GM18951 (cell line): ENCODE measurements at regions not wholly inside any gene's neighbourhood (a gene's known extent, or its start where the extent isn't known, plus 50 kb on each side); places are given as distances from the start of the nearest gene placed in this dataset.

ENCODE experiments used
- POLR2A ChIP-seq: IDR thresholded peaks from 4 replicates; pipeline ENCODE4 v1.6.1; 2011; ENCODE audit warnings: mild to moderate bottlenecking; ENCODE audit not compliant: insufficient read length, insufficient read depth; ENCODE audit errors: extremely low read depth
- in situ Hi-C: fragments of 300-500 bp; cut with MboI; formaldehyde crosslinking; loops from one replicate; pipeline ENCODE4 v1.12.0; 2022; ENCODE audit warnings: low sequenced_read_pairs, mixed read lengths, inconsistent platforms; ENCODE audit not compliant: unreplicated experiment

DNA sequence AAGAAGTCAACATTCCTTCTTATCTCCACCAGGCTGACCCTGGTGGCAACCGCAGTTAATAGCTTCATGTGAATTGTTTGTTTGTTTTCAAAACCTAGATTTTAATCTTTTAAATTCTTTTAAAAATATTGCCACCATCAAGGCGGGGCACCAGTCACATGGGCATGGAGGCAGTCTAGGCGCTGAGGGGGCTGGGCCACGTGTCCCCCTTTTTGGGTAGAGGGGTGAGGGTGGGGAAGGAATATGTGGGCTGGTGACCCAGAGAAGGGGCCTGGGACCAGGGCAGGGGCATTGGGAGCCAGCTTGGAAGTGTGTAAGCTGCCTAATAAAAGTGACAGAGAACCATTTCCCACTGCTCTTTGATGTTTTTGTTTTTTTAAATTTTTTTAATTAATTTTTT is 147.3 kb downstream of the GADD45G start:
- no peak for TF ChIP-seq POLR2A
- in situ Hi-C loops = no loop called here

DNA sequence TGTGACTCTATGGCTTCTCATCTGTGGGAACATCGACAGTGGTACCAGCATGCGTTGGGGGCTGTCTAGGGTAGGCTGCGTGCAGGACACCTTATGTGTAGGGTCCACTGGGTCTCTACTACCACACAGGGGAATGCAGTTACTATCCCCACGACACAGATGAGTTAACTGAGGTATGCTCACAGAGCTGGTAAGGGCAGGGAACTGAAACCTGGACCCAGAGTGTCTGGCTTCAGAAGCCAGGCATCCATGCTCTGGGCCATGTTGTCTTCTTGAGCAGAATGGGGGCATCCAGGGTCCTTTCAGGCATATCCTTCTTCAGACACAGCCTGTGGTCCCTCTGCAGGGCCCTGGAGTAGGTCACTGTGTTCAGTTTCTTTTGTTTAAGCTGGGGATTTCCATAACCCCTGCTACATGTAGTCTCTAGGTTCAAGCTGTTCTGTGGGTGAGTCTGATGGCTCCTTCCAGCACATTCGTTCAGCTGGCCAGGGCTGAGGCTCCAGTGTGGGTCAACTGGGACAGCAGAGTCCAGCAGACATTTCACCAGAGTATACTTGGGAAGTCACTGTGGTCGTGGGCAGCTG is 148.8 kb downstream of the GADD45G start:
- in situ Hi-C loops = no loop called here
- no peak for TF ChIP-seq POLR2A

DNA sequence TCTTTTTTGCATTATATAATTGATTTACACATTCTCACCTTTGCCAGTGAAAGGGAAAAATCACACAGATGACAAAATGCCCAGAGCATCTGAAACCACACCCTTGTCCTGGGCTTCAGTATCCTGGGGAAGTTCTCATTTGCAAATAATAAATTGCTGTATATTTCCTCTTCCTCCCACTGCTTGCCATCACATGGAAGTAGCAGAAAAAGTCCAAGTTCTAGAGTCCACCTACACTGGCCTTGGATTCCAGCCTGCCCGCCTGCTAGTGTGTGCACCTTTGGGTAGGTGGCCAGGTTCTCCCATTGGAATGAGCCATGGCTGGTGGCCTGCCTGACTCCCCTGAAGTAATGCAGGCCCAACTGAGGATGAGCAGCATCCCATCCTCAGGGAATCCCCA is 149.4 kb downstream of the GADD45G start:
- in situ Hi-C loops = no loop called here
- TF ChIP-seq POLR2A = no peak

DNA sequence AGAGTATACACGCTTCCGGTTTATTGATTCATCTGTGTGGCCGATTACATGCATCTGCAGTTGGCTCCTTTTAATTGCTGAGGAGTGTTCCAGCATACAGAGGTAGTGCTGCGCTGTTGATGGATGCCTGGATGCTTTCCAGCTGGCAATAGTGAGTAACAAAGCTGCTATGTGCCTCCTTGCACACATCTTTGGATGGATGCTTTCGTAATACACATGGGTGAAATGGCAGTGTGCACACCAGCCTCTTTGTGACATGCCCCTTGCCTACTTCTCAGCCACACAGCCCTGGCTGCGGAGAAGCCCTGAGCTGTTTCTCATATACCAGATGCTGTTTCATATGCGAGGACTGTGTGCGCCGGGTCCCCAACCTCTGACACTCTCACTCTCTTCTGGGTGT is 151.0 kb downstream of the GADD45G start:
- in situ Hi-C loops = no loop called here
- no peak for TF ChIP-seq POLR2A

DNA sequence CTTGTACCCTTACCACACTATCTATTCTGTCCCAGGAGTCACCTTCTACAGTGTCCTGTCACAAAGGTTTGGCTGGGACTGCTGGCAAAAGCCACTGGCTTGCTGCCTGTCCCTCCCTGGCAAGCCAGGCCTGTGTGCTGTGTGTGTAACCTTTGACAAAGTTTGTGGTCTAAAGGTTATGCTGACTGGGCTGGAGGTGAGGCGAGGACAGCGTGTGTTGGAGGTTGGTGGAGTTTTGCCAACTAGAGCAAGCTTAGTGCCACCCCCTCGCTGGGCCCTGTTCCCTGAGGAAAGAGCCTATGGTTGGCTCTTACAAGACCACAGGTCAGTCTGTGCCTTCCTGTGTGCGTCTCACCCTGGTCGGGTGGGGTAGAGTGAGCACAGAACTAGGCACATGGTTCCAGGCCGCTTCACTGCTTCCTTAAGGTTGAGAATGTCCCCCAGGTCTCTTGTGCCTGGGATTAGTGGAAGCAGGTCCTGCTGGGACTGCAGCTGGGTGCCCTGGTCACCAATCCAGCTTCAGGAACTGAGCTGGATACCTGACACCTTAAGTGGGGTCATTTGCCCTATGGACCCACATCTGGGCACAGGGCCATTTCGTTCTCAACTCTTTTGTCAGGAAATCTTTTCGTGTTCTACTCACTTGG is 152.2 kb downstream of the GADD45G start:
- in situ Hi-C loops = no loop called here
- TF ChIP-seq POLR2A = no peak

DNA sequence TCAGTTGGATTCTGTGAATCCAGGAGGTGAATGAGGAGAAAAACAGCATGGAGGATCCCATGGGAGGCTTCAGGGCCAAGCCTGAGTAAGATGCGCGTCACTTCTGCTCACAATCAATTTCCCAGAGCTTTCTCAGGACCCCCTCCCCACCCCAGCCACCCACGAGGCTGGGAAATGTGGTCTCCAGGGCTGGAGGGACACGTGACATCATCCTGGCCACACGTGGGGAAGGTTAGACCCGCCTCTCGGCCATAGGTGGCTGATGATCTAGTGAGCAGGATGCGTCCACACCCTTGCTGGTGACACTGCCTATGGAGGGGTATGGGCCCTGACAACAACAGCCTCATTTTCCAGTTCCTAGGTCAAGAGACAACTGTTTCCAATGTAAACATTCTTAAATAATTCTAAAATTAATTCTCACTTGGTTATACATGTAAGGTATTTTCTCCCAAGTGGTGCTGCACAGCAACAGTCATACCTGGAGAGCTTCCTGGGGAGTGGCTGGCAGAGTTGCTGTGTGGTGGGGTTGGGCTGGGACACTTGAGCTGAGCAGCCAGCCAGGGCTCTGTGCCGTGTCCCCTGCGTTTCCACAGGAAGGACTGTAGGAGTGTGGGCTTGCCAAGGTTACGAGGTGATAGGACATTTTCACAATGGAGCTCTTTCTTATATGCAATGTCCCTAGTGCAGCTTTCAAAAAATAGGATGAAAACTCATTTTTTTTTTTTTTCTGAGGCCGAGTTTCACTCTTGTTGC is 153.1 kb downstream of the GADD45G start:
- no peak for TF ChIP-seq POLR2A
- in situ Hi-C loops = no loop called here

DNA sequence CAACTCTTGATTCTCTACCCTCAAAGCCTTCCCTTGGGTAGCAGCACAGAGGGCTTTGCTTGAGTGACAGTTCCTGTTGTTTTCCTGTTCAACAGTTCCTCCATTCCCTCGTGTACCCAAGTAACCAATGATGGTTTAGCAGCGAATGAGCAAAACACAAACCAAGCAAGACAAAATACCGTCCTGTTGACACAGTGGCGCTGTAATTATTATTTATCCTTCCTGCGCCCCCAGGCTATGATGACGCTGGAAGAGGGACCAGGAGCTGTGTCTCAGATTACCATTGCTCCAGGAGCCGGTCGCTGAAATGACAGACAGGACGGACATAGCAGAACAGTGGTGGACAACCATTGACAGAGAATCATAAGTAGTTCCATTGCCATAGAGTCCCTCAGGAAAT is 154.8 kb downstream of the GADD45G start:
- in situ Hi-C loops = no loop called here
- no peak for TF ChIP-seq POLR2A

DNA sequence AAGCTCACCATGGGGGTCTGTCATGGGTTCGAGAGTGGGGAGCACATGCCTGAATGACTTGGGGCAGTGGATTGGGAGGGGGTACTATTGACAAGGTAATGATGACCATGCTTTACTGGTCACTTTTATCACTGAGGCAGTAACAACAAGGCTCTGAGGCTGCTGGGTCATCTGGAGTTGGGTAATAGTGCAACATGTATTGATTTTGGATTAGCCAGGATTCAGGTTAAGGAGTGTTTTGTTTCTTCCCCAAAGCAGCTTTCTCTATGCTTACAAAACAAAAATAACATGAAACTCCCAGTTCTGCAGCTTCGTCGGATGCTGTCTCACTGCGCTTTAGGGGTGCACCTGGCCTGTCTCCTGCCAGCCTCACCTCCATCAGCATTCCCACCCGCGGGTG is 155.3 kb downstream of the GADD45G start:
- in situ Hi-C loops = no loop called here
- TF ChIP-seq POLR2A = no peak

DNA sequence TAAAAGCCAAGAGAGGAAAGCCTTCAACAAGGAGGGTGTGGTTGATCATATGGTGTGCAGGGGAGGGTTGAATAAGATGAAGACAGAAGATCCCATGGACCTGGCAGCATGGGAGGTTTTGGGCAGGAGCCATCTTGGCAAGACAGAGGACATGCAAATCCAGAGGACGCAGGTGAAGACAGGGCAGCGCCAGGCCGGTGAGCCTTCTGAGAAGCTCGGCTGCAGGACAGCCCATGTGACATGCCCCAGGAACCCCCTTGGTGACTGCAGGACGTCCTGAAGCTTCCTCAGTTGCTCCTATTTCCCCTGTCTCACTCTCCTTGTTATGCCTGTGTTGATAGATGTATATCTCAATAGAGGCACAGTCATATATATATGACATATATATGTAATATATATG is 159.4 kb downstream of the GADD45G start:
- in situ Hi-C loops = no loop called here
- no peak for TF ChIP-seq POLR2A

DNA sequence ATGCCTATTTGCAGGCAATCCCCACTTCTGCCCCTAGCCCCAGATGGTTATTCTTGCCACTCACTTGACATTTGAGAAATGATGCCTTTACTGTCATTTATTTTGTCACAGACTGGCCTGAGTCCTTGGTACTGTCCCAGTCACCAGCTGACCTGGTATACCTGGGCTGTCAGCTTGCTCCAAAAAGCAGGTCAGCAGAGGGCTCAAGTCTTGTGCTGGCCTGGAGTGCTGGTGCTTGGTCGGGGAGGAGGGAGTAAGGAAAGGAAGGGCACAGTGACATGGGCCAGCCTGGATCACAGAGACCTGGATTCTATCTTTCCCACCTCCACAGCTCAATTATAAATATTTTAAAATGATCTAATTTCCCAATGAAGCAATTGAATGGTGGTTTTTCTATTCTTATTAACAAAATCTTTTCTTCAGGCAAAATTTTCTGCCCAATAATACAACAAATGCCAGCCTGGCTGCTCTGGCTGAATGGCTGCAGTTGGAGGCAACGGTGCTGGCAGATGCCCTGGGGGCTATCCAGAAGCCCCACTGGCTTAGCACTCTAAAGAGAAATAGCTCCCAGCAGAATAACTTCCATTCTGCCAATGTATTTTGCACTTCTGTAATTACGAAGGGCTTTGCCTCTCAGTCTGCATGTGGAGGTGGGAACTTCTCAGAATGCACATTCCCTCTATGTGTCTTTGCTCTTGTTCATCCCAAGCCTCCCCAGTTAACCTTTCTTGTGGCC is 160.6 kb downstream of the GADD45G start:
- in situ Hi-C loops = no loop called here
- no peak for TF ChIP-seq POLR2A

DNA sequence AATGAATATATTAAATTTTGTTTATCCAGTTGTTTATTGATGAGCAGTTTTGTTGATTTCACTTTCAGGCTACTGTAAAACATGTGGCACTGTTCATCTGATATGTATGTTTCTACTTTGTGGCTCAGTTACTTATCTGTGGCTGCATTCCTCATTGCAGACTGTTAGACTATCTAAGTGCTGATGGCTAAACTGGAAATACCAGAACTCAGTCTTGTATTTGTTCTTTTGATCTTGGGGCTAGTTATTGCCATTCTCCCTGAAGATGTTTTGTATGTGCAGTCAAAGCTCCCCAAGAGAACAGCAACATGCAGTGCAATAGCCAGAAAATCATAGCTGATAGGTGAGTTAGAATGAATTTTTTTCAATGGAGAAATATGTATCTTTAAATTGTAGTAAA is 162.2 kb downstream of the GADD45G start:
- TF ChIP-seq POLR2A = no peak
- in situ Hi-C loops = no loop called here

DNA sequence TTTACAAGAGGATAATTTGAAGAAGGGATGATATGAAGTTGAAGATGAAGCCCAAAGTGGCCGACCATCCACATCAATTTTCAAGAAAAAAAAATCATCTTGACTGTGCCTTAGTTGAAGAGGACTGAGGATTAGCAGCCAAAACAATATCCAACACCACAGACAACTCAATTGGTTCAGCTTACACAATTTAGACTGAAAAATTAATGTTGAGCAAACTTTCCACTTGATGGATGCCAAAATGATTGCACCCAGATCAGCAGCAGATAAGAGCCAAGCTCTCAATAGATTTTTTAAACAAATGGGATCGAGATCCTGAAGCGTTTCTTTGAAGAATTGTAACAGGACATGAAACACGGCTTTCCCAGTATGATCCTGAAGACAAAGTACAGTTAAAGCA is 163.2 kb downstream of the GADD45G start:
- no peak for TF ChIP-seq POLR2A
- in situ Hi-C loops = no loop called here

DNA sequence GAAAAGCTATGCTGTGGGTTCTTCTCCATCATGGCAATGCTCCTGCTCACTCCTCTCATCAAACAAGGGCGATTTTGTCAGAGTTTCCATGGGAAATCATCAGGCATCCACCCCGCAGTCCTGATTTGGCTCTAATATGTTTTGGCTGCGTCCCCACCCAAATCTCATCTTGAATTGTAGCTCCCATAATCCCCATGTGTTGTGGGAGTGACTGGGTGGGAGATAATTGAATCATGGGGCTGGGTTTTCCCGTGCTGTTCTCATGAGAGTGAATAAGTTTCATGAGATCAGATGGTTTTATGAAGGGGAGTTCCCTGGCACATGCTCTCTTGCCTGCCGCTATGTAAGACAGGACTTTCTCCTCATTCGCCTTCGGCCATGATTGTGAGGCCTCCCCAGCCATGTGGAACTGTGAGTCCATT is 163.8 kb downstream of the GADD45G start:
- TF ChIP-seq POLR2A = no peak
- in situ Hi-C loops = no loop called here
